D721Med (cell line): ENCODE measurements at regions not wholly inside any gene's neighbourhood (a gene's known extent, or its start where the extent isn't known, plus 50 kb on each side); places are given as distances from the start of the nearest gene placed in this dataset.

Experiments
- DNase-seq: peaks from one replicate; pipeline ENCODE4 v3.0.0; 2011; ENCODE audit warnings: low spot score; ENCODE audit not compliant: insufficient read length
- FAIRE-seq: peaks from 2 replicates; lab custom pipeline; 2011; peaks lifted over from hg19 to GRCh38; lab: Jason Lieb, UNC
- CTCF ChIP-seq: IDR thresholded peaks from 2 replicates; pipeline ENCODE4 v1.5.1; 2012; ENCODE audit warnings: mild to moderate bottlenecking, control low read depth; ENCODE audit not compliant: insufficient read depth; ENCODE audit errors: missing control alignments

GRCh38 chr6:105892577-105893262, 193.4 kb upstream of the PRDM1 start:
- DNase-seq (no peak), FAIRE-seq (no peak)
- TF ChIP-seq CTCF: no peak

DNA sequence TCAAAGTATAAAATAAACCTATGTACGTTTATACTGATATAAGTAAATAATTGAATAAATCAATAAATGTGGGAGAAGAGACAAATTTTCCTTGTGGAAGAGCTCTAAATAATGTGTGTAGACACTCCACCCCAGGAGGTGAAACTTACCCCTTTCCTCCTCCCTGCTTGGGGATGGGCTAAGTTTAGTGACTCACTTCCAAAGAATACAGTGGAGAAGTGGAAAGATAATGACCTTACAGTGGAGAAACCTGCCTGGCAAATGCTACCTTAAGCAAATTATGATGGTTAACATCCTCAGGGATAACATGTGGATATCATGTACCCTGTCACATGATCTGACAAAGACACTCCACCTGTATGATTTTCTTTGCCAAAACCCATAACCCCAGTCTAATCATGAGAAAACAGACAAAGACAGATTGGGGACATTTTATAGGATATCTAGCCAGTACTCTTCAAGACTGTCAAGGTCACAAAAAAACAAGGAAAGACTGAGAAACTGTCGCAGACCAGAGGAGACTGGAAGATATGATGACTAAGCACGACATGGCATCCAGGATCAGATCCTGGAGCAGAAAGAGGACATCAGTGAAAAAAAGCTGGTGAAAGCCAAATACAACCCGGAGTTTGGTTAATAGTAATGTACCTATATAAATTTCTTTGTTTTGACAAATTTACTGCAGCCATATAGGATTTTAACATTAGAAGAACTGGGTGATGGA, 195.5 kb upstream of the PRDM1 start:
- no peak for TF ChIP-seq CTCF
- no peak for FAIRE-seq
- DNase-seq: no peak

- TF ChIP-seq CTCF: no peak
- no peak for FAIRE-seq
- no peak for DNase-seq
Measured at GRCh38 chr6:105889902-105890301, 196.2 kb upstream of the PRDM1 start.

DNA sequence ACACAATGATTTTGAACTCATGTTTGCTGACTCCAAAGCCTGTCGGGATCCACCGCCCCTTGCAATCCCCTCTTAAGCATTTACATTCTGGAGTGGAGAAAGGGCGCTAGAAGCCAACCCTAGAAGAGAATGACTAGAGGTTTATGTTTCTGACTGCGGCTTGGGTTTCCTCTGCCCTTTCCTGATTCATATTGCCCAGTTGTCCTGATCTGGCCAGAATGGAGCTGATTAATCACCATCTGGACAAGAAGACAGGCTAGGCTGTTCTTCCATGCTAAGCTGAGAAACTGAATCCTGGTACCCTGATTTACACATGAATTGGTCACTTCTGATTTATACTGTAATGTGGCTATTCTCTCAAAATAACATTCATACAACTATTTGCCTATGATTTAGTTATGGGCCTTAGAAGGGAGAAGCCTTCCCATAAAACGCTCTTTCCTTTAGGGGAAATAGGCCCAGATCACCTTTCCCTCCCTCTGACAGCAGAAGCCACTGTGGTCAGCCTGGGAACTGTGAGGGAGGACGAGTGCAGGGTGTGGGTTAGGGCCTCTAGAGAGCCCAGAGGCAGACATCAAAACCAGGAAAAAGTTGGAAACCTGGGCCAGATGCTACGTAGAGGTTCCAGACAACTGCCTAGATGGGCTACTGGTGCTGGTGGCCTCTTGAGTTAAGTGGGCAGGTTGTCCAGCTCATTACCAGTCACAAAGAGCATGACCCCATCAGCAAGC, 199.2 kb upstream of the PRDM1 start:
- FAIRE-seq: no peak
- no peak for DNase-seq
- no peak for TF ChIP-seq CTCF

DNA sequence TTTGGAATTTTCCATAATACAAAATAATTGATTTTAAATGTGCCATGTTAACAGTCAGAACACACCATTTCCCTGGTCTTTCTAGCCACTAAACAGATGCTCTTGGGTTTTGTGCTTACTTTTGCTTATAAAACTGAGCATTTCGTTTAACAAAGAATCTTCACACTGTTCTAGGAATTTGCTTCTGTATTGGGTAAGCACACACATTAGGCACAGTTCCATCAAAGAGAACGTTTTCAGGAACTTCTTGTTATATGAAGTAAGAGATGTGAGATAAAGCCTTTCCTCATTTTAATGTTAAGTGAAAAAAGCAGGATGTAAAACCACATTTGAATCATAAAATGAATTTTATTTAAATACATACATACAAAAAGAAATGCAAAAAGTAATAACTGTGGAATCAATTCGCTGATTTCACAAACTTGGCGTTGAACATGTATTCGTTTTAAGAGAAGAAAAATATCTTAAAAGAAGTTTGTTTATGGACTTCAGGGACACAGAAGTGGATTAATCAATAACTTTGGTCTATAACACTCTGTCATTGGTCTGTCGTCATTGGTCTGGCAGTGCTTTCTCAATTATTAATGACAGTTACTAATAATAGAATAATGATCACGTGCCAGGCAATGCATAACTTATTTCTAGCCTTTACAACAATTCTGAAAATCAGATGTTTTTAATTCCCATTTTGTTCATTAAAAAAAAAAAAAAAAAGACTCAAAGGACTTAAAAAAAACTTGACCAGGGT, 199.9 kb upstream of the PRDM1 start:
- FAIRE-seq (no peak), DNase-seq (no peak)
- TF ChIP-seq CTCF: no peak

- no peak for TF ChIP-seq CTCF
- FAIRE-seq: no peak
- DNase-seq: no peak
Measured at GRCh38 chr6:105884426-105884825, 201.7 kb upstream of the PRDM1 start.
